HG02642 (cell line): ENCODE measurements at regions not wholly inside any gene's neighbourhood (a gene's known extent, or its start where the extent isn't known, plus 50 kb on each side); places are given as distances from the start of the nearest gene placed in this dataset.
"Not testable (repeated sequence)": the region's sequence is repeated elsewhere in the genome, so short reads cannot be mapped to it uniquely, and the experiment has no call there.

Source experiments
- ATAC-seq: cut with Tn5 transposase; IDR thresholded peaks from one replicate; pipeline ENCODE4 v1.9.1; 2021; ENCODE audit warnings: mild to moderate bottlenecking; ENCODE audit not compliant: unreplicated experiment, poor library complexity

DNA sequence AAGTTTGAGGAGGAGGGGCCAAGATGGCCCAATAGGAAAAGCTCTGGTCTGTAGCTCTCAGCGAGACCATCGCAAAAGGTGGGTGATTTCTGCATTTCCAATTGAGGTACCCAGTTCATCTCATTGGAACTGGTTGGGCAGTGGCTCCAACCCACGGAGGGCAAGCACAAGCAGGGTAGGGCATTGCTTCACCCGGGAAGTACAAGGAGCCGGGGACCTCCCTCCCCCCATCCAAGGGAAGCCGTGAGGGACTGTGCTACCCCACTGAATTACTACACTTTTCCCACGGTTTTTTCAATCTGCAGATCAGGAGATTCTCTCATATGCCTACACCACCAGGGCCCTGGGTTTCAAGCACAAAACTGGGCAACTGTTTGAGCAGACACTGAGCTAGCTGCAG is 58.0 kb upstream of the EFCAB3 start:
- no peak for ATAC-seq

DNA sequence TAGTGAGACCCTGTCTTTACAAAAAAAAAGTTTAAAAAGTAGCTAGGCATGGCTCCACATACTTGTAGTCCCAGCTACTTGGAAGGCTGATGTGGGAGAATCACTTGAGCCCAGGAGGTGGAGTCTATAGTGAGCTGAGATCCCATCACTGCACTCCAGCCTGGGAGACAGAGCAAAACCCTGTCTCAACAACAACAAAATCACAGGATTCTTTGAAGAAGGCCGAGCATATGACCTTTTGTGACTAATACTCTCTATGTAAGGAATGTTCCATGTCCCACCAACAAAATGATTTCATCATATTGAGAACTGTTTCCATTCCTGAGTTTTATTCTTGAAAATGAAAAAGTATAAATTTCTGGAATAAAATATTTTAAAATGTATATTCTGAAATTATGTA is 58.9 kb upstream of the EFCAB3 start:
- ATAC-seq = no peak

DNA sequence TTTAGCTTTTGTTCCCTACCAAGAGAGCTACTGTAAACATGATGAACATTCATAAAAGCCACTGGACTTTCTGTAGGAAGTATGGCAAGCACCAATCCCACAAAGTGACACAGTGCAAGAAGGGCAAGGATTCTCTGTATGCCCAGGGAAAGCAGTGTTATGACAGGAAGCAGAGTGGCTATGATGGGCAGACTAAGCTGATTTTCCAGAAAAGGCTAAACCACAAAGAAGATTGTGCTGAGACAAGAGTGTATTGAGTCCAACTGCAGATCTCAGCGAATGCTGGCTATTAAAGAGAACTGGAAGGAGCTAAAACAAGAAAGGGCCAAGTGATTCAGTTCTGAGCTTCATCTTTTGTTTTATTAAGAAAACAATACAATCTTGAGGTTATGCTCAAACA is 60.5 kb upstream of the EFCAB3 start:
- ATAC-seq = no peak

DNA sequence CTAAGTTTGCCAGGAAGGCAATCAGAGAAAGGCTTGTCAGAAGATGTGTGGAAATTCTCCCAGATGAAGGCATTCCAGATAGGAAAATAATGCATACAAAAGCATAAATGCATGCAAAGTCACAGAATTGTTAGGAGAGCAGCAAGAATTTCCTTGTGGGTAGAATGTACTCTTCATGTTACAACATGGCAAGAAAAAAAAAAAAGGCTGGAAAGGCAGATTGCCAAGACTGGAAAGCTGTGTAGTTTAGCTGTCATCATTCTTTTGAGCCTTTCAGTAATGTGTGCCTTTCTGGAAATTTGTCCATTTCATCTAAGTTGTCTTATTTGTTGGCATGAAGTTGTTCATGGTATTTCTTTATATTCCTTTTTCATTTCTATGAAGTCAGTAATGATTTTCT is 71.0 kb upstream of the EFCAB3 start:
- ATAC-seq = no peak

DNA sequence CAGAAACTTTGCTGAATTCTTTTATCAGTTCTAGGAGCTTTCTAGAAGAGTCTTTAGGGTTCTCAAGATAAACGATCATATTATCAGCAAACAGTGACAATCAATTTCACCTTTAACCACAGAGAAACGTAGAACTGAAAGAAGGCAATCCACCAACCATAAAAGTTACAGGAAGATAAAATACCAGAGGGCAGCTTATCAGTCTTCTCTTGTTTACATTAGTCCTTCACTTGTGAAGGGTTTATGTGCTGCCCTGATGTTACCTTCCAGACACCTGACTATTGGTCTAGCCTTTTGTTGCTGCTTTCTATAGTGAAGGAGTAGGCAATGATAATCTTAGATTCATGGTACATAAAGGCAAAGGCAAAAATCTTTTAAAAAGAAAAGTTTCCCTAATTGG is 73.2 kb upstream of the EFCAB3 start:
- no peak for ATAC-seq

DNA sequence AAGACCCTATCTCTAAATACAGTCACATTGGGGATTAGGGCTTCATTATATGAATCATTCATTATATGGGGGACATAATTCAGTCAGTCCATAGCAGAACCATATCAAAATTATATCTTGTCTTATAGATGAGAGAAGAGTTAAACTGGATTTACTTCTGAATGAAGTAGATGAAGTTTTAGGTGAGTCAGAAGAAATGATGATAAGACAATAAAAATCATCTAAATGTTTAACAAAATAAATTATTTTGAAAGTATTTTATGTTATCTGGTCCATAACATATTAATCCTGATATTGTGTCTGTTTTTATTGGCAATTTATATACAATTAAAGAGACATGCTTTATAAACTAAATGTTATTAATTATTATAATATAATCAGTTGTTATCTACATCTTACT is 76.9 kb upstream of the EFCAB3 start:
- ATAC-seq = no peak

DNA sequence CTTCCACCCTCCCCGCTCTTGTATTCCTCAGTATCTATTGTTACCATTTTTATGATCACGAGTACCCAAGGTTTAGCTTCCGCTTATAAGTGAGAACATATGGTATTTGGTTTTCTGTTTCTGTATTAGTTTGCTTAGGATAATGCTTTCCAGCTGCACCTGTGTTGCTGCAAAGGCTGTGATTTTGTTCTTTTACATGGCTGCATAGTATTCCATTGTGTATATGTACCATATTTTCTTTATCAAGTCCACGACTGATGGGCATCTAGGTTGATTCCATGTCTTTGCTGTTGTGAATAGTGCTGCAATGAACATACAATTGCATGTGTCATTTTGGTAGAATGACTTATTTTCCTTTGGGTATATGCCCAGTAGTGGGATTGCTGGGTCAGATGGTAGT is 79.7 kb upstream of the EFCAB3 start:
- no peak for ATAC-seq

DNA sequence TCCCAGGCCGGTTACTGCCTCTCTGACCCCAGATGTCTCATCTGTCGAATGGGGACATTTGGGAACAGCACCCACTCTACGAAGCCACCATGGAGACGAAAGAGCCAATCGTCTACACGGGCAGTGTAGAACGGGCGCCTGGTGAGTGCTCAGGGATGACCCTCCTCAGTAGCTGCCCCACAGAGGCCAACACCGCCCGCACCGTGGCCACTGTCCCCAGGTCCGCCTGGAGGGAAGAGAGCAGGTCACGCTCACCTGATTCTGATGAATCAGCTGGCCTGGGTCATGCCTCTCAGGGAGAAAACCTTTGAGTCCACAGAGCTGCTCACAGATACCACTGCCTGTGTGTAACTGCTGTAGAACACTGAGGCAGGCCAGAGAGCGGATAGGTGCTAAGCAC is 105.1 kb upstream of the EFCAB3 start:
- not testable (repeated sequence) for ATAC-seq

DNA sequence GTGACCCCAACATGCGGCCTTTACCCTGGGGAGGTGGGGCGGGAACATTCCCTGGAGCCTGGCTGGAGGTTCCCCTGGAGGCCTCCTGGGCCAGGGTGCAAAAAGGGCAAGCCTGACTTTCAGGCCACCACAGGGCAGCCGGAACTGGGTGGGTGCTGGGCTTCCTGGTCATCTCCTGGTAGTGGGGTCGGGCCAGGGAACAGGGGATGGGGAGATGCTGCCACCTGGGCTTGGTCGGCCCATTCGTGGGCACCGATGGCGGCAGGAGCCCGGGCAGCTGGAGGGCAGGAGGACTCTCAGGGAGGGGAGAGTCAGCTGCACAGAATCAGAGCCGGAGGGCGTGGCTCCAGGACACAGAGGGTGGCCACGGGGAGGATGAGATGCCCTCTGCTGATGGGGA is 112.0 kb upstream of the EFCAB3 start:
- ATAC-seq = not testable (repeated sequence)

DNA sequence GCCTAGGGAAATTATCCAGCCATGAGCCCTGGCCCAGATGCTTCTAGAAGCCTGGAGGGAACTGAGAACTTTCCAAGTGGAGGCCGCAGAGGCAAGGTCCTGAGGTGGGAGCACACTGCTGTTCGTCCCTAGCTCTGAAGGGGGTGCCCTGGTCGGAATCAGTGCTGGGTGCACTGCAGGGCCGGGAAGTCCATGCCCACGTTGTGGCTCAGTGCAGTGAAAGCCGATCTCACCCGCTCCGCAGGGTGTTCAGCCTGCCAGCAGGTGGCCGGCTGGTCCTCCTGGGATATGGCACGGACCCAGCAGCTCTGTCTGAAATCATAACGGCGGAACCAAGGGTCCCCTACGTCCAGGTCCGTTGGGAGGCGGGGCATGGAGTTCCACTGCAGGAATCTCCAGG is 115.4 kb upstream of the EFCAB3 start:
- not testable (repeated sequence) for ATAC-seq

DNA sequence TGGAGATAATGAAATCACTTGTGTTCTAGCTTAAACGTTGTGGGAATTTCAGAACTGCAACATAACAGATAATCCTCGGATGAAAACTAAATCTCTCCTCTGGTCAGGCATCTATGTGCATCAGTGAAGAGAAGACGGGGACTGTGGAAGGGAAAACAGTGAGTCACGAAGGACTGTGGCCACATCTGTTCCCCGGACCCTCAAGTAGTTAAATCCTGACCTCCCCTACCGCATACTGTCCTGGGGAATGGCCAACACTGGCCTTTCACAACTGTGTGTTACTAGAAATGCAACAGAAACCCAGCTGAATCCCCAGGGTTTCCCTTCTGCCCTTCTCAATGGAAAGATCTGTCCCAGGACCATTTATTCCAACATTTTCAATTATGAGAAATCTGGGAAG is 124.6 kb upstream of the EFCAB3 start:
- ATAC-seq = not testable (repeated sequence)

DNA sequence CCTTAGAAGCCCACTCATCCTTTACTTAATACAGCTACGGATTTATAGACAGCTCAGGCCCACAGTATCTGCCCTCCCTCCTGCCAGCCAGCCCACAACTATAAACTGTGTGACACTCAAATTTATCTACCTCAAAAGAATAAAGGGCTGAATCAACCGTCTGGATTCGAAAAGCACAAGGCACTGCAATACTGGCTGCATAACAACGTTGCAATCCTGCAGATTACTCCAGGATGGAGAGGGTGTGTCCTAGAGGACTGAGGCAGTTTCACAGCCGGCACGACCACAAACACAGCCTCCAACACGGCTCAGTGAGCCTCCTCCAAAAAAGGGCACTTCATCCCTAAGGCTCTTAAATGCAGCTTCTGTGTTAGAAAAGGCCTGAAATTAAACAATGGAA is 138.3 kb upstream of the EFCAB3 start:
- not testable (repeated sequence) for ATAC-seq

DNA sequence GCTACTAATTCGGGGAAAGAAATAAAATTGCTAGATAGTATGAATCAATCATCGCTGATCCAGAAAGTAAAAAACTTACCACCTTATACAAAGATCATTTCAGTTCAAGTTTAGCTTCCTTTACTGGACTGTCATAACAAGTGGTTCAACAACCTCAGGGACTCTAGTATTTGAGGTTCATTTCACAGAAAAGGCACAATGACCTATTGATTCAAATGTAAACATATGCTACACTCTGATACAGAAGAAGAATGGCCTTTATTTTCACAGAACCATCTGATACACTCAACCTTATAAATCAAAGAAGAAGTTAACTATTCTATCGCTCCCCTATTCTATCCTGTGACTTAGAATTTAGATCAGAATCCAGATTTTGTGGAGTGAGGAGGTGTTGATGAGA is 140.8 kb upstream of the EFCAB3 start:
- not testable (repeated sequence) for ATAC-seq

DNA sequence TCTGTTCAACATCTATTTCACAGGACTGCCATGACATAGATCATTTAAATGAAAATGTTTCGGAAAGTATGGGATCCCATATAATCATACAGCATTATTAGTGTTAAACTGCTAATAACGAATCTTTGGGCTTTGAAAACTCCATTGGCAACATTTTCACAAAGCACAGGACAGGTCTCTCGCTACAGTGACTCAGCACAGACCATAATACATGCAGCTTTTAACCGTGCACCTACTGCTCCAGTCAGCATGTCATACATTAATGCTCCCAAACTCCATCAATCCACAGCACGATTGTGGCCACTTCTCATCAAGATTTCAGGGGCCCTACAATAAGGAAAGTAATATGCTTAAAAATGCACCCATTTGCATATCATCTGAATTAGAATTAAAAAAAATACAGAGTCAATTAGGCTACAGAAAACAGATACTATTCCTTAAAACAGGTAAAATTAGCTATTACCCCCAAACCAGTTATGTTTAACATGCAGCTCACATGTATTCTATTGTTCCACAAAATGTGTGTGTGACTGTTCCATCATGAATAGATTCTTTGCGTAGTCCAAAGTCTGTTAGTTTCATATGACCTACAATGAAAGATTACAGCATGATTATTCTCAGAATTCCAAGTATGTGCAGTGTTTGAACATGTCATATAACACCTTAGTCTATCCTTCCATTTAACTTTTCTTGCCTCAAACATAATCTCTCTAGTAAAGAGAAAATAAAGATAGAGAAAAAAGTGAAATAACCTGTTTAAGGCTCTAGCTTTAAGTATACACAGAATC is 141.6 kb upstream of the EFCAB3 start:
- not testable (repeated sequence) for ATAC-seq

DNA sequence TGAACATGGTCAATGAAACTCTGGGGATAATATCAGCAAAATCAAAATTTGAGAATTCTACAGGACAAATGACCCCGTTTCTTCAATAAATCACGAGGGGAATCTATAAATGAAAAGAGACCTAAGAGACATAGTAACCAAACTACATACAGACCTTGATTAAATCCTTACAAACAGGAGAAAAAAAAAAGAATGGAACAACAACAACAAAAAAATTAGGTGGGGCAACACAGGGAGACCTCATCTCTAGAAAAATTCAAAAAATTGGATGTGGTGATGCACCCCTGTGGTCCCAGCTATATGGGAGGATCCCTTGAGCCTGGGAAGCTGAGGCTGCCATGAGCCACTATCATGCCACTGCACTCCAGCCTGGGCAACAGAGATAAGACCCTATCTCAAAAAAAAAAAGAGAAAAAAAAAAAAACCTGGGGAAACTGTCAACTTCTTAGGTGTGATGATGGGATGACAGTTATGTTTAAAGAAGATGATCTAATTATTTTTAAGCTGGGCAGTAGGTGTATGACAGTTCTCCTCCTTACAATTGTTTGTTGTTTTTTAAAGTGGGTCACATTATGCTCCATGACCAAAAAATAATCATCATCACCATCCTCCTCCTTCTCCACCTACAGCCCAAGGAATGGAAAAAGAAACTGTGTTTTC is 146.4 kb upstream of the EFCAB3 start:
- not testable (repeated sequence) for ATAC-seq

DNA sequence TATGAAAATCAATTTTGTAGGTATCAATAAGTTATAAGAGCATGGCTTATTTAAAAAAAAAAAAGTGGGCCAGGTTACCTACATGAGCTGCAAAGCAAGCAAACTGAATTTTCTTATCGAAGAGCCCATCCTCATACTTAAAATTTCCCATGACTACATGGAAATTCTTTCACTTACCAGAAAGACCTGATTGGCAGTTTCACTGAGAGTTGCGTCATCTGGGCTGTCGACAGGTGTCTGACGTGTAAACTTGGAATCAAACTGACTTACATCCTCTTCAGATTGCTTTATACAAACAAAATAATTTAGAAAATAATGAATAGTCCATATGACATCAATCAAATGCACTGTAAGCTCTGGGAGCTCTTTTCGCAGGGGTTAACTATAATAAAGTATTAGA is 149.1 kb upstream of the EFCAB3 start:
- not testable (repeated sequence) for ATAC-seq

DNA sequence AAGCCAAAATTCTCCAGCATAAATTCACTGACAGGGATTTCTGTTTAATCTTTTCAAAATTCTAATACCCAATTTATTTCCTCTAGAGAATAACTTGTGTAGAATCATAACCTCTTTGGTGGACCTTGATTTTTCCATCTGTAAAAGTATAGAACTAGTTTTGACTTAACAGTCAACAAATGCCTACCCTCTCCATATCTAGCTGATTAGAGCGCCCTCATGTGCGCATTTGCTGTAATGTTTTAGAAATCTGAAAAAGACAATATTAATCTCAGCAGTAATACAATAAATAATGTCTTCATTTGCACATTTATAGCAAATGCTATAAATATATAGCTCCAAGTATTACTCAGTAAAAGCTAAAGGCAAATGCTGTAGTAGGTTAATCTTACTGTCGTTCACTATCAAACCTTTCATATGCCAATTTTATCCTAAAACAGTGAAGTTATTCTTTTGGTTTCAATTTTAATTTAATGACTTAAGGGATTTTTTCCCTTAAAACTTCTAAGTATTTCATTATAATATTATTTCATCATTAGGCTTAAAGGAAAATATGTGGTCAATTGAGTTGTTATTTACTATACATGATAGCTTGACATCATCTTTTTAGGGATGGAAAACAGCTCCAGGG is 153.6 kb upstream of the EFCAB3 start:
- ATAC-seq = not testable (repeated sequence)

DNA sequence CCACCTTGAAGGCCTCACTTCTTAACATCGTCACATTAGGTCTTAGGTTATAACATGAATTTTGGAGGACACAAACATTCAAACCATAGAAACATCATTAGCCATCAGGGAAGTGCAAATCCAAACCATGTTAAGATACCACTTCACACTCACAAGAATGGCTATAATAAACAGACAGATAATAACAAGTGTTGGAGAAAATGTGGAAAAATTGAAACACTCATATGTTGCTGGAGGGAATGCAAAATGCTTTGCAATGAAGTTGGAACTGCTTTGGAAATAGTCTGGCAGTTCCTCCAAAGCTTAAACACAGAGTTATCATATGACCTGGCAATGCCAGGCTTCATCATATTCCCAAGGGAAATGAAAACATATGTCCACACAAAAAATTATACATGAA is 156.8 kb upstream of the EFCAB3 start:
- ATAC-seq = not testable (repeated sequence)

DNA sequence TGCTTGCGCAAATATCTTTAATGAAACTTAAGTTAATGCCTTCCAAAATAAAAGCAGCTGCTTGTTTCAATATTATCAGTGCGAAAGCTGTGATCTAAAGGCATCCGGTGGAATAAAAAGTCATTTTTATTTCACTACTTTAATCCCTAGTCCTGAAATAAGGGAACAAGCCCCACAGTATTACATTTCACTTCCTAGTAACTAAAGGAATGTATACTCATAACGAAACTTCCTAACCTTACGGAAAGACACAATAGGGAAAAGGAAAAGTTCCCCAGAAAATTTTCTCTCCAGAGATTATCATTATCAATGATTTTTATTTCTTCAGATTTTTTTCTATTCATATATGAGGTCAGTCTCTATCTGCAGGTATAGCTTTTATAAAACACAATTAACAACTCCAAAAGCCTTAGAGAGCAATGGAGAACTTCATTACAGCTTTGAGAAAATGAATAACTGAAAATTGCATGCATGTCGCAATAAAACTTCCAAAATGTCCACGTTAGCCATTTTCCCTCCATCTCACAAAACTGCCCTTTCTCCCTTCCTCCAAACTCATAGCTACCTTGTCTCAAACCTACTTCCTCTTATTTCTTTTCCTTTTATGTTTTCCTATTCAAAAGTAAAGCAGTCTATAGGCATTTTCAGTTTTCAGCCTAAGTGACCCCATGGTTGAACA is 154.3 kb upstream of the MED13 start:
- ATAC-seq = no peak

DNA sequence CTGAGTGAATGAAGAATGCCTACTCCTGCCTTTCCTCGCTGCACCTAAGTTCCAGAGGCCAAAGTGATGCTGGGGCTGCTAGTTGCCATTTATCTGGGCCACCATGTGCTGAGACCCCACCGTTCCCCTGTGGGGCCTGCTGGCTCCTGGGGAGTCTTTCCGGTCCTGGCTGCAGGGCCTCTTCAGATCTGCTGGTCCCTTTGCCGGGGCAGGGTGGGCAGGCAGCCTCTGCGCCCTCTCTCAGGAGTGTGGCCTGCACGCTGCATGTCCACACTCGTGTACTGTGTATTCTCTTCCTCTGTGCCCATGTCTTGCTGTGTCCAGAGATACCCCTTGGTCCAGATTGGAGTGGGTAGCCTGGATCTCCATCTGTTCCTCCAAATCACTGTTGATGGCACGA is 151.8 kb upstream of the MED13 start:
- ATAC-seq = no peak

DNA sequence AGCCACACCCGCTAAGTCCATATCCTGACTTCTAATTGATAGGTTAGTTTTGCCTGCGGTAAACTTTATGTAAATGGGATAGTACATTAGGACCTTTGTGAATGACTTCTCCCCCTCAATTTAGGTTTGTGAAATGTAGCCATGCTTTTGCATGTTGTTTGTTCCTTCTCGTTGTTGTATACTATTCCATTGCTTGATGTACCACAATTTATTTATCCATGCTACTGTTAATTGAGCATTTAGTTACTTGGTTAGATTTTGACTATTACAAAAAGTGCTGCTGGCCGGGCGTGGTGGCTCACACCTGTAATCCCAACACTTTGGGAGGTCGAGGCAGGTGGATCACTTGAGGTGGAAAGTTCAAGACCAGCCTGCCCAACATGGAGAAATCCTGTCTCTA is 150.8 kb upstream of the MED13 start:
- ATAC-seq = not testable (repeated sequence)
